Spleen (tissue), 11 donors: ENCODE measurements at regions not wholly inside any gene's neighbourhood (a gene's known extent, or its start where the extent isn't known, plus 50 kb on each side); places are given as distances from the start of the nearest gene placed in this dataset.
"Not testable (repeated sequence)": the region's sequence is repeated elsewhere in the genome, so short reads cannot be mapped to it uniquely, and the experiment has no call there.

Source experiments
- DNase-seq: peaks from one replicate; pipeline ENCODE4 v3.0.0-alpha.2; 2020
- H3K27ac ChIP-seq, 8 donors: fragments of 200-600 bp; sonication (generic) in 7 of 8; 1 replicate in 4 of 8; 2 replicates in 4 of 8; pipeline versions ENCODE4 v1.5.0 to v1.8.0; 2016 to 2021; ENCODE audit warnings: inconsistent platforms in 4 of 8, mild to moderate bottlenecking in 4 of 8, moderate library complexity in 1 of 8
- H3K27me3 ChIP-seq, 7 donors: fragments of 200-600 bp; sonication (generic) in 6 of 7; replicated peaks in 1 of 7; 1 replicate in 4 of 7; 2 replicates in 3 of 7; pipeline versions ENCODE4 v1.5.0 to v1.8.0; 2016 to 2021; ENCODE audit warnings: inconsistent platforms in 3 of 7, mild to moderate bottlenecking in 1 of 7
- H3K36me3 ChIP-seq, 6 donors: fragments of 200-600 bp; sonication (generic) in 5 of 6; 1 replicate in 4 of 6; 2 replicates in 2 of 6; pipeline versions ENCODE4 v1.5.0 to v1.8.0; 2016 to 2021; ENCODE audit warnings: inconsistent platforms in 2 of 6
- H3K4me1 ChIP-seq, 6 donors: fragments of 200-600 bp; sonication (generic) in 5 of 6; 1 replicate in 3 of 6; 2 replicates in 3 of 6; pipeline versions ENCODE4 v1.5.0 to v1.8.0; 2016 to 2021; ENCODE audit warnings: inconsistent platforms in 3 of 6
- H3K4me3 ChIP-seq, 8 donors: fragments of 200-600 bp; sonication (generic) in 7 of 8; 1 replicate in 4 of 8; 2 replicates in 4 of 8; pipeline versions ENCODE4 v1.5.0 to v1.8.0; 2016 to 2021; ENCODE audit warnings: inconsistent platforms in 4 of 8, mild to moderate bottlenecking in 4 of 8, moderate library complexity in 2 of 8
- H3K9me3 ChIP-seq, 8 donors: fragments of 200-600 bp; sonication (generic) in 7 of 8; 1 replicate in 4 of 8; 2 replicates in 4 of 8; pipeline versions ENCODE4 v1.5.0 to v1.8.0; 2016 to 2021; ENCODE audit warnings: inconsistent platforms in 4 of 8
- CTCF ChIP-seq, 11 experiments: fragments of 200-600 bp in 7 of 11; fragments of 450-650 bp in 4 of 11; sonication (generic) in 4 of 11; IDR thresholded peaks in 8 of 11; conservative IDR thresholded peaks in 3 of 11; 1 replicate in 7 of 11; 2 replicates in 4 of 11; pipeline versions ENCODE4 v1.4.0 to v1.8.0; 2016 to 2021; ENCODE audit warnings: antibody characterized with exemption in 11 of 11, inconsistent platforms in 4 of 11, mild to moderate bottlenecking in 1 of 11
- POLR2A ChIP-seq, 3 donors: fragments of 450-650 bp; IDR thresholded peaks; one replicate each; pipeline ENCODE4 v1.5.1; 2017; ENCODE audit warnings: antibody characterized with exemption in 3 of 3, mild to moderate bottlenecking in 1 of 3
- POLR2AphosphoS5 ChIP-seq, 3 donors: sonication (generic); formaldehyde crosslinking; IDR thresholded peaks; one replicate each; pipeline ENCODE4 v1.5.1; 2017; ENCODE audit warnings: antibody characterized with exemption in 3 of 3
- WGBS, 5 donors: extraction: QIAGEN DNeasy Blood & Tissue Kit in 3 of 5; methylation state at CpG; one replicate each; pipeline versions ENCODE4 v1.1.5 to v1.1.7; 2013 to 2018; 5-methylcytosine and 5-hydroxymethylcytosine counted together
- intact Hi-C: fragments of 100-400 bp; cut with DNase I; formaldehyde crosslinking; loops from one replicate; pipeline ENCODE4 v1.15.0; 2023; ENCODE audit warnings: low total_unique reads
- donor health status: healthy with polysubstance abuse.
- donor health status: DM: no; HTN: no; CAD: no; lungs with moderate emphysema.
- donor health status: DM: no; HTN: no; CAD: no.
- donor health status: Bipolar disorder and iron deficiency.
- donor health status: healthy.
- donor health status: DM: no; HTN: no; CAD: no.
- donor health status: DM: yes; HTN: yes; CAD: no.

- no peaks in the 10 kb centered on the region for H3K27me3 ChIP-seq
- H3K4me3 ChIP-seq = no peak overlapping the region
- H3K27ac ChIP-seq = no peak overlapping the region
- no peak for DNase-seq
- no peaks in the 10 kb centered on the region for H3K36me3 ChIP-seq
- intact Hi-C loops = no loop called here
- 35 to 59% (median 43%) methylated on average over 2 of the region's 2 CpGs for WGBS, 5 donors
- H3K9me3 ChIP-seq = no peaks in the 10 kb centered on the region
- H3K4me1 ChIP-seq = no peaks in the 10 kb centered on the region
- TF ChIP-seq POLR2AphosphoS5 (IDR thresholded peaks at IDR 0.05) (no peak), POLR2A (IDR thresholded peaks at IDR 0.05) (no peak), CTCF (IDR thresholded peaks at IDR 0.05 in 8 of 11, conservative IDR thresholded peaks at IDR 0.05 in 3 of 11) (no peak)
Measured at GRCh38 chr4:117900832-117901231, 133.5 kb upstream of the NDST3 start.

- no peaks in the 10 kb centered on the region for H3K4me1 ChIP-seq
- WGBS, 5 donors = 64 to 80% (median 67%) methylated on average over 1 of the region's 1 CpG
- no peak for DNase-seq
- H3K27ac ChIP-seq = no peak overlapping the region
- H3K4me3 ChIP-seq = no peak overlapping the region
- no peaks in the 10 kb centered on the region for H3K9me3 ChIP-seq
- intact Hi-C loops = no loop called here
- TF ChIP-seq CTCF (IDR thresholded peaks at IDR 0.05 in 8 of 11, conservative IDR thresholded peaks at IDR 0.05 in 3 of 11) (no peak), POLR2AphosphoS5 (IDR thresholded peaks at IDR 0.05) (no peak), POLR2A (IDR thresholded peaks at IDR 0.05) (no peak)
- no peaks in the 10 kb centered on the region for H3K36me3 ChIP-seq
- no peaks in the 10 kb centered on the region for H3K27me3 ChIP-seq
Measured at GRCh38 chr4:117907646-117908045, 126.6 kb upstream of the NDST3 start.

- H3K9me3 ChIP-seq = no peaks in the 10 kb centered on the region
- H3K27me3 ChIP-seq = no peaks in the 10 kb centered on the region
- H3K36me3 ChIP-seq = no peaks in the 10 kb centered on the region
- no peak for TF ChIP-seq POLR2A (IDR thresholded peaks at IDR 0.05)
- TF ChIP-seq CTCF (IDR thresholded peaks at IDR 0.05 in 8 of 11, conservative IDR thresholded peaks at IDR 0.05 in 3 of 11) = no peak
- no peak for TF ChIP-seq POLR2AphosphoS5 (IDR thresholded peaks at IDR 0.05)
- no peak for DNase-seq
- intact Hi-C loops = no loop called here
- H3K4me1 ChIP-seq = no peaks in the 10 kb centered on the region
- no peak overlapping the region for H3K4me3 ChIP-seq
- no peak overlapping the region for H3K27ac ChIP-seq
- 43 to 66% (median 59%) methylated on average over 5 of the region's 5 CpGs for WGBS, 5 donors
Measured at GRCh38 chr4:117908306-117909207, 125.7 kb upstream of the NDST3 start.

GRCh38 chr4:117916728-117917127, 117.6 kb upstream of the NDST3 start:
- Histone ChIP-seq H3K9me3 (peaks cover 0 to 2% (median 0%) of the 10 kb centered on the region in 8 donors), H3K27me3 (no peaks in the 10 kb centered on the region), H3K27ac (no peak overlapping the region), H3K4me3 (no peak overlapping the region), H3K4me1 (no peaks in the 10 kb centered on the region), H3K36me3 (no peaks in the 10 kb centered on the region)
- 74 to 95% (median 85%) methylated on average over 3 to 4 of the region's 4 CpGs for WGBS, 5 donors
- intact Hi-C loops = no loop called here
- TF ChIP-seq POLR2A (IDR thresholded peaks at IDR 0.05) (no peak), POLR2AphosphoS5 (IDR thresholded peaks at IDR 0.05) (no peak)
- no peak for DNase-seq

- H3K9me3 ChIP-seq, H3K36me3 ChIP-seq, H3K27ac ChIP-seq, intact Hi-C loops, H3K4me3 ChIP-seq, DNase-seq, H3K4me1 ChIP-seq, H3K27me3 ChIP-seq: not testable (repeated sequence)
- WGBS, 5 donors = 73 to 81% (median 76%) methylated on average over 8 to 9 of the region's 9 CpGs
Measured at GRCh38 chr4:117922311-117922710, 112.0 kb upstream of the NDST3 start.

- H3K27ac ChIP-seq, DNase-seq, H3K4me3 ChIP-seq, H3K36me3 ChIP-seq, intact Hi-C loops, H3K4me1 ChIP-seq, H3K27me3 ChIP-seq: not testable (repeated sequence)
- peaks cover 0 to 11% (median 5%) of the 10 kb centered on the region in 8 donors for H3K9me3 ChIP-seq
- 86 to 94% (median 91%) methylated on average over 2 of the region's 2 CpGs for WGBS, 5 donors
Measured at GRCh38 chr4:117927823-117928222, 106.5 kb upstream of the NDST3 start.
